ENCODE measurements at regions not wholly inside any gene's neighbourhood (a gene's known extent, or its start where the extent isn't known, plus 50 kb on each side); places are given as distances from the start of the nearest gene placed in this dataset.

- TF ChIP-seq CTCF (IDR thresholded peaks at IDR 0.05) = no peak
- no peak for TF ChIP-seq POLR2A (IDR thresholded peaks at IDR 0.05)
- no peak for TF ChIP-seq POLR2AphosphoS5 (IDR thresholded peaks at IDR 0.05)
- TF ChIP-seq EP300 (IDR thresholded peaks at IDR 0.05) = no peak
These were observed 123.8 kb downstream of the RPIA start for GRCh38 chr2:88815282-88815681.
